ENCODE measurements at regions not wholly inside any gene's neighbourhood (a gene's known extent, or its start where the extent isn't known, plus 50 kb on each side); places are given as distances from the start of the nearest gene placed in this dataset.

- no peak for TF ChIP-seq CHD1 (IDR thresholded peaks at IDR 0.05; ENCODE audit: low read depth, low read length)
- Histone ChIP-seq H3K9me3 (ENCODE audit: control insufficient read depth, insufficient read depth, low read length) (no peaks in the 10 kb centered on the region), H3K4ac (ENCODE audit: low read depth, low read length) (no peak overlapping the region), H3K9ac (ENCODE audit: low read depth, low read length) (no peak overlapping the region), H2BK120ac (ENCODE audit: low read depth, low read length) (no peak overlapping the region), H3K23ac (ENCODE audit: low read depth, low read length) (no peak overlapping the region), H2AK5ac (ENCODE audit: low read depth, low read length) (no peak overlapping the region), H3K4me2 (ENCODE audit: low read depth, low read length) (no peak overlapping the region), H2AFZ (replicated peaks; ENCODE audit: low read length, poor library complexity) (no peak overlapping the region), H3K79me1 (ENCODE audit: low read depth in 1 of 2, low read length in 2 of 2) (no peaks in the 10 kb centered on the region), H3K4me3 (ENCODE audit: insufficient read depth, low read depth, low read length) (no peak overlapping the region), H4K20me1 (ENCODE audit: insufficient read depth, low read length) (no peaks in the 10 kb centered on the region), H3K56ac (ENCODE audit: extremely low read depth, insufficient read depth, low read length) (no peak overlapping the region), H4K91ac (ENCODE audit: insufficient read depth, low read depth, low read length) (no peak overlapping the region), H2BK20ac (ENCODE audit: low read depth, low read length) (no peak overlapping the region), H3K4me1 (ENCODE audit: control insufficient read depth, insufficient read depth, low read length) (no peaks in the 10 kb centered on the region), H3K27me3 (ENCODE audit: control insufficient read depth, insufficient read depth, low read length) (peaks cover 4% of the 10 kb centered on the region; the same call in 1 of the 2 replicates), H2BK5ac (ENCODE audit: low read depth, low read length, poor library complexity, severe bottlenecking) (no peak overlapping the region), H4K8ac (ENCODE audit: low read depth in 2 of 2, low read length in 2 of 2) (no peak overlapping the region), H4K5ac (ENCODE audit: low read depth, low read length) (no peak overlapping the region), H3K36me3 (ENCODE audit: control insufficient read depth, insufficient read depth, low read length) (no peaks in the 10 kb centered on the region), H2BK15ac (ENCODE audit: low read depth, low read length) (no peak overlapping the region), H2AK9ac (replicated peaks; ENCODE audit: low read depth, low read length, poor library complexity) (no peak overlapping the region), H3K27ac (ENCODE audit: insufficient read depth, low read length) (no peak overlapping the region), H3K14ac (replicated peaks; ENCODE audit: low read depth, low read length) (no peak overlapping the region), H3K9me1 (ENCODE audit: insufficient read depth, low read length) (no peaks in the 10 kb centered on the region), H3K18ac (ENCODE audit: low read depth, low read length) (no peak overlapping the region)
- dilution Hi-C loops (cut with HindIII; ENCODE audit: low sequenced_read_pairs, unreplicated experiment) (no loop called here), intact Hi-C loops (cut with micrococcal nuclease) (no loop called here), in situ Hi-C loops (cut with MboI; ENCODE audit: low sequenced_read_pairs) (loop anchor here (25.0 kb wide), 1 partner anchor 541 kb away; no protein-coding TSS in a partner anchor)
- ATAC-seq (ENCODE audit: low read depth) (no peak), DNase-seq (no peak)
- POLR2A ChIA-PET (ENCODE audit: unreplicated experiment): no interaction called here
- BruUV-seq (replicated peaks): no TSS peak
- whole genome bisulfite sequencing, 2 experiments (ENCODE audit: extremely low coverage in 2 of 2, insufficient read length in 1 of 2): 40% methylated on average over 1 of the region's 5 CpGs; no CpG with 5 or more reads in 1 of the 2 experiments
- CTCF ChIA-PET: interaction anchor here (0.6 to 1.5 kb wide), 2 partner anchors 11 to 138 kb away, joined by 3 to 4 read pairs; no protein-coding TSS in a partner anchor
These were observed 67.8 kb upstream of the VTCN1 start for GRCh38 chr1:117278531-117278930.

Data from IMR-90 (cell line).